ENCODE measurements at regions not wholly inside any gene's neighbourhood (a gene's known extent, or its start where the extent isn't known, plus 50 kb on each side); places are given as distances from the start of the nearest gene placed in this dataset.

- no peak for DNase-seq (ENCODE audit: low read depth in 2 of 2, low spot score in 1 of 2)
These were observed 238.4 kb downstream of the IRF8 start for GRCh38 chr16:86137359-86137758.

GRCh38 chr16:86138121-86139085 is 239.4 kb downstream of the IRF8 start:
- DNase-seq (ENCODE audit: low read depth in 2 of 2, low spot score in 1 of 2), result no peak

GRCh38 chr16:86142801-86143236 is 243.9 kb downstream of the IRF8 start:
- no peak for DNase-seq (ENCODE audit: low read depth in 2 of 2, low spot score in 1 of 2)

GRCh38 chr16:86143666-86144065 is 244.7 kb downstream of the IRF8 start:
- DNase-seq (ENCODE audit: low read depth in 2 of 2, low spot score in 1 of 2), result no peak

GRCh38 chr16:86145669-86146068 is 246.7 kb downstream of the IRF8 start:
- no peak for DNase-seq (ENCODE audit: low read depth in 2 of 2, low spot score in 1 of 2)

- DNase-seq (ENCODE audit: low read depth in 2 of 2, low spot score in 1 of 2), result no peak
These were observed 251.8 kb downstream of the IRF8 start for GRCh38 chr16:86150641-86151238.

GRCh38 chr16:86151239-86151851 is 252.4 kb downstream of the IRF8 start:
- no peak for DNase-seq (ENCODE audit: low read depth in 2 of 2, low spot score in 1 of 2)

- DNase-seq (ENCODE audit: low read depth in 2 of 2, low spot score in 1 of 2), result no peak
These were observed 257.2 kb downstream of the IRF8 start for GRCh38 chr16:86156155-86156554.

GRCh38 chr16:86157616-86158247 is 258.8 kb downstream of the IRF8 start:
- DNase-seq (ENCODE audit: low read depth in 2 of 2, low spot score in 1 of 2), result no peak

GRCh38 chr16:86158688-86159360 is 259.9 kb downstream of the IRF8 start:
- no peak for DNase-seq (ENCODE audit: low read depth in 2 of 2, low spot score in 1 of 2)

- DNase-seq (ENCODE audit: low read depth in 2 of 2, low spot score in 1 of 2), result no peak
These were observed 266.5 kb downstream of the IRF8 start for GRCh38 chr16:86165479-86165878.

GRCh38 chr16:86166414-86166813 is 267.5 kb downstream of the IRF8 start:
- no peak for DNase-seq (ENCODE audit: low read depth in 2 of 2, low spot score in 1 of 2)

GRCh38 chr16:86167061-86167460 is 268.1 kb downstream of the IRF8 start:
- DNase-seq (ENCODE audit: low read depth in 2 of 2, low spot score in 1 of 2), result no peak

GRCh38 chr16:86170720-86171119 is 271.8 kb downstream of the IRF8 start:
- no peak for DNase-seq (ENCODE audit: low read depth in 2 of 2, low spot score in 1 of 2)

GRCh38 chr16:86171329-86171728 is 272.4 kb downstream of the IRF8 start:
- no peak for DNase-seq (ENCODE audit: low read depth in 2 of 2, low spot score in 1 of 2)

- DNase-seq (ENCODE audit: low read depth in 2 of 2, low spot score in 1 of 2), result no peak
These were observed 276.9 kb downstream of the IRF8 start for GRCh38 chr16:86175816-86176215.

GRCh38 chr16:86176462-86176861 is 277.5 kb downstream of the IRF8 start:
- no peak for DNase-seq (ENCODE audit: low read depth in 2 of 2, low spot score in 1 of 2)

GRCh38 chr16:86180244-86180643 is 281.3 kb downstream of the IRF8 start:
- DNase-seq (ENCODE audit: low read depth in 2 of 2, low spot score in 1 of 2), result no peak

GRCh38 chr16:86180780-86181179 is 281.8 kb downstream of the IRF8 start:
- DNase-seq (ENCODE audit: low read depth in 2 of 2, low spot score in 1 of 2), result no peak

- no peak for DNase-seq (ENCODE audit: low read depth in 2 of 2, low spot score in 1 of 2)
These were observed 282.6 kb downstream of the IRF8 start for GRCh38 chr16:86181526-86181925.

GRCh38 chr16:86184185-86184584 is 285.2 kb downstream of the IRF8 start:
- no peak for DNase-seq (ENCODE audit: low read depth in 2 of 2, low spot score in 1 of 2)

All from stimulated activated CD8-positive, alpha-beta memory T cell treated with anti-CD3 and anti-CD28 coated beads, Interleukin-4, amount 100 ng/mL, for 4 hours (primary cell).